Adrenal gland (tissue), 5 donors: ENCODE measurements at regions not wholly inside any gene's neighbourhood (a gene's known extent, or its start where the extent isn't known, plus 50 kb on each side); places are given as distances from the start of the nearest gene placed in this dataset.

Experiments
- CTCF ChIP-seq, 6 experiments: fragments of 450-650 bp in 4 of 6; fragments of 200-600 bp in 2 of 6; sonication (generic) in 1 of 6; IDR thresholded peaks; 1 replicate in 5 of 6; 2 replicates in 1 of 6; pipeline versions ENCODE4 v1.5.1 to v1.8.0; 2016 to 2021; ENCODE audit warnings: antibody characterized with exemption in 6 of 6, mild to moderate bottlenecking in 2 of 6, moderate library complexity in 1 of 6
- POLR2A ChIP-seq, 2 donors: fragments of 450-650 bp; IDR thresholded peaks; one replicate each; pipeline ENCODE4 v1.6.1; 2017; ENCODE audit warnings: antibody characterized with exemption in 2 of 2, mild to moderate bottlenecking in 2 of 2, moderate library complexity in 1 of 2
- donor health status: DM: no; HTN: no; CAD: no.

GRCh38 chr4:138103597-138104283 lies 138.4 kb downstream of the SLC7A11 start:
- TF ChIP-seq CTCF (IDR thresholded peaks at IDR 0.05), result no peak
- no peak for TF ChIP-seq POLR2A (IDR thresholded peaks at IDR 0.05)
